ENCODE measurements at regions not wholly inside any gene's neighbourhood (a gene's known extent, or its start where the extent isn't known, plus 50 kb on each side); places are given as distances from the start of the nearest gene placed in this dataset.

GRCh38 chr2:220894069-220894468, 678.0 kb downstream of the EPHA4 start:
- Histone ChIP-seq H3K36me3 (ENCODE audit: control insufficient read depth, insufficient read depth, low read length) (no peaks in the 10 kb centered on the region), H3K4me1 (ENCODE audit: control insufficient read depth, insufficient read depth, low read length) (no peaks in the 10 kb centered on the region; the same call in 1 of the 2 replicates), H3K9me3 (ENCODE audit: control insufficient read depth, insufficient read depth, low read length) (no peaks in the 10 kb centered on the region), H3K27ac (ENCODE audit: low read length) (no peak overlapping the region), H3K27me3 (ENCODE audit: control insufficient read depth, insufficient read depth, low read length) (no peaks in the 10 kb centered on the region), H3K4me3 (ENCODE audit: low read length) (no peak overlapping the region)
- DNase-seq (ENCODE audit: low read depth, low spot score) = no peak
- WGBS (ENCODE audit: insufficient coverage, insufficient read length) = no CpG with 5 or more reads among the region's 1 CpG

- no CpG with 5 or more reads among the region's 1 CpG for whole genome bisulfite sequencing (ENCODE audit: insufficient coverage, insufficient read length)
Measured at GRCh38 chr2:220899492-220899891, 672.6 kb downstream of the EPHA4 start.

GRCh38 chr2:220904015-220904414, 668.1 kb downstream of the EPHA4 start:
- no CpG with 5 or more reads among the region's 2 CpGs for WGBS (ENCODE audit: insufficient coverage, insufficient read length)
- no peak for DNase-seq (ENCODE audit: low read depth, low spot score)
- Histone ChIP-seq H3K4me3 (ENCODE audit: low read length) (no peak overlapping the region), H3K36me3 (ENCODE audit: control insufficient read depth, insufficient read depth, low read length) (no peaks in the 10 kb centered on the region), H3K4me1 (ENCODE audit: control insufficient read depth, insufficient read depth, low read length) (no peaks in the 10 kb centered on the region), H3K9me3 (ENCODE audit: control insufficient read depth, insufficient read depth, low read length) (no peaks in the 10 kb centered on the region), H3K27me3 (ENCODE audit: control insufficient read depth, insufficient read depth, low read length) (no peaks in the 10 kb centered on the region), H3K27ac (ENCODE audit: low read length) (no peak overlapping the region)

More at GRCh38 chr2:220899492-220899891, 672.6 kb downstream of the EPHA4 start:
- no peak overlapping the region for H3K27ac ChIP-seq (ENCODE audit: low read length)
- no peaks in the 10 kb centered on the region for H3K9me3 ChIP-seq (ENCODE audit: control insufficient read depth, insufficient read depth, low read length)
- DNase-seq (ENCODE audit: low read depth, low spot score) = no peak
- no peaks in the 10 kb centered on the region for H3K36me3 ChIP-seq (ENCODE audit: control insufficient read depth, insufficient read depth, low read length)
- H3K4me3 ChIP-seq (ENCODE audit: low read length) = no peak overlapping the region
- H3K4me1 ChIP-seq (ENCODE audit: control insufficient read depth, insufficient read depth, low read length) = no peaks in the 10 kb centered on the region
- no peaks in the 10 kb centered on the region for H3K27me3 ChIP-seq (ENCODE audit: control insufficient read depth, insufficient read depth, low read length)

GRCh38 chr2:220913384-220913783, 658.7 kb downstream of the EPHA4 start:
- no peak for DNase-seq (ENCODE audit: low read depth, low spot score)
- no peaks in the 10 kb centered on the region for H3K27me3 ChIP-seq (ENCODE audit: control insufficient read depth, insufficient read depth, low read length)
- H3K4me3 ChIP-seq (ENCODE audit: low read length) = no peak overlapping the region
- H3K9me3 ChIP-seq (ENCODE audit: control insufficient read depth, insufficient read depth, low read length) = no peaks in the 10 kb centered on the region
- H3K4me1 ChIP-seq (ENCODE audit: control insufficient read depth, insufficient read depth, low read length) = no peaks in the 10 kb centered on the region
- H3K27ac ChIP-seq (ENCODE audit: low read length) = no peak overlapping the region
- no peaks in the 10 kb centered on the region for H3K36me3 ChIP-seq (ENCODE audit: control insufficient read depth, insufficient read depth, low read length)

GRCh38 chr2:220915092-220915623, 656.9 kb downstream of the EPHA4 start:
- Histone ChIP-seq H3K27ac (ENCODE audit: low read length) (no peak overlapping the region), H3K4me3 (ENCODE audit: low read length) (no peak overlapping the region), H3K27me3 (ENCODE audit: control insufficient read depth, insufficient read depth, low read length) (no peaks in the 10 kb centered on the region), H3K9me3 (ENCODE audit: control insufficient read depth, insufficient read depth, low read length) (no peaks in the 10 kb centered on the region), H3K4me1 (ENCODE audit: control insufficient read depth, insufficient read depth, low read length) (no peaks in the 10 kb centered on the region), H3K36me3 (ENCODE audit: control insufficient read depth, insufficient read depth, low read length) (no peaks in the 10 kb centered on the region)
- DNase-seq (ENCODE audit: low read depth, low spot score) = no peak
- WGBS (ENCODE audit: insufficient coverage, insufficient read length) = no CpG with 5 or more reads among the region's 2 CpGs

- Histone ChIP-seq H3K9me3 (ENCODE audit: control insufficient read depth, insufficient read depth, low read length) (no peaks in the 10 kb centered on the region), H3K36me3 (ENCODE audit: control insufficient read depth, insufficient read depth, low read length) (no peaks in the 10 kb centered on the region), H3K27me3 (ENCODE audit: control insufficient read depth, insufficient read depth, low read length) (no peaks in the 10 kb centered on the region), H3K4me3 (ENCODE audit: low read length) (no peak overlapping the region), H3K27ac (ENCODE audit: low read length) (no peak overlapping the region), H3K4me1 (ENCODE audit: control insufficient read depth, insufficient read depth, low read length) (no peaks in the 10 kb centered on the region)
- WGBS (ENCODE audit: insufficient coverage, insufficient read length) = no CpG with 5 or more reads among the region's 4 CpGs
- DNase-seq (ENCODE audit: low read depth, low spot score) = no peak
Measured at GRCh38 chr2:220916931-220917330, 655.2 kb downstream of the EPHA4 start.

- H3K27me3 ChIP-seq (ENCODE audit: control insufficient read depth, insufficient read depth, low read length) = no peaks in the 10 kb centered on the region
- H3K36me3 ChIP-seq (ENCODE audit: control insufficient read depth, insufficient read depth, low read length) = no peaks in the 10 kb centered on the region
- H3K27ac ChIP-seq (ENCODE audit: low read length) = no peak overlapping the region
- no peak overlapping the region for H3K4me3 ChIP-seq (ENCODE audit: low read length)
- H3K9me3 ChIP-seq (ENCODE audit: control insufficient read depth, insufficient read depth, low read length) = peaks cover 3% of the 10 kb centered on the region; the same call in 1 of the 2 replicates
- H3K4me1 ChIP-seq (ENCODE audit: control insufficient read depth, insufficient read depth, low read length) = no peaks in the 10 kb centered on the region
- DNase-seq (ENCODE audit: low read depth, low spot score) = no peak
- WGBS (ENCODE audit: insufficient coverage, insufficient read length) = no CpG with 5 or more reads among the region's 2 CpGs
Measured at GRCh38 chr2:220930271-220931076, 641.6 kb downstream of the EPHA4 start.

GRCh38 chr2:220931491-220931890, 640.6 kb downstream of the EPHA4 start:
- Histone ChIP-seq H3K27ac (ENCODE audit: low read length) (no peak overlapping the region), H3K9me3 (ENCODE audit: control insufficient read depth, insufficient read depth, low read length) (no peaks in the 10 kb centered on the region), H3K4me3 (ENCODE audit: low read length) (no peak overlapping the region), H3K27me3 (ENCODE audit: control insufficient read depth, insufficient read depth, low read length) (no peaks in the 10 kb centered on the region), H3K36me3 (ENCODE audit: control insufficient read depth, insufficient read depth, low read length) (no peaks in the 10 kb centered on the region), H3K4me1 (ENCODE audit: control insufficient read depth, insufficient read depth, low read length) (no peaks in the 10 kb centered on the region)
- no peak for DNase-seq (ENCODE audit: low read depth, low spot score)

- Histone ChIP-seq H3K4me1 (ENCODE audit: control insufficient read depth, insufficient read depth, low read length) (no peaks in the 10 kb centered on the region; the same call in 1 of the 2 replicates), H3K4me3 (ENCODE audit: low read length) (no peak overlapping the region), H3K27me3 (ENCODE audit: control insufficient read depth, insufficient read depth, low read length) (no peaks in the 10 kb centered on the region), H3K9me3 (ENCODE audit: control insufficient read depth, insufficient read depth, low read length) (no peaks in the 10 kb centered on the region), H3K36me3 (ENCODE audit: control insufficient read depth, insufficient read depth, low read length) (no peaks in the 10 kb centered on the region), H3K27ac (ENCODE audit: low read length) (no peak overlapping the region)
- no CpG with 5 or more reads among the region's 3 CpGs for WGBS (ENCODE audit: insufficient coverage, insufficient read length)
- no peak for DNase-seq (ENCODE audit: low read depth, low spot score)
Measured at GRCh38 chr2:220932041-220932440, 640.1 kb downstream of the EPHA4 start.

GRCh38 chr2:220935789-220936321, 636.2 kb downstream of the EPHA4 start:
- H3K4me3 ChIP-seq (ENCODE audit: low read length) = no peak overlapping the region
- DNase-seq (ENCODE audit: low read depth, low spot score) = no peak
- no CpG with 5 or more reads among the region's 8 CpGs for WGBS (ENCODE audit: insufficient coverage, insufficient read length)
- H3K27me3 ChIP-seq (ENCODE audit: control insufficient read depth, insufficient read depth, low read length) = no peaks in the 10 kb centered on the region
- H3K9me3 ChIP-seq (ENCODE audit: control insufficient read depth, insufficient read depth, low read length) = no peaks in the 10 kb centered on the region
- H3K36me3 ChIP-seq (ENCODE audit: control insufficient read depth, insufficient read depth, low read length) = no peaks in the 10 kb centered on the region
- H3K27ac ChIP-seq (ENCODE audit: low read length) = no peak overlapping the region
- no peaks in the 10 kb centered on the region; the same call in 1 of the 2 replicates for H3K4me1 ChIP-seq (ENCODE audit: control insufficient read depth, insufficient read depth, low read length)
